H1 (cell line): ENCODE measurements at regions not wholly inside any gene's neighbourhood (a gene's known extent, or its start where the extent isn't known, plus 50 kb on each side); places are given as distances from the start of the nearest gene placed in this dataset.

Source experiments
- CTCF ChIA-PET: fragments of 300-600 bp; sonication (Branson Sonifier 250); formaldehyde crosslinking; loops from one replicate; lab custom pipeline; 2021; ENCODE audit not compliant: partially characterized antibody; lab: Charles Lee
- POLR2A ChIA-PET: fragments of 300-600 bp; sonication (Branson Sonifier 250); formaldehyde crosslinking; loops from one replicate; lab custom pipeline; 2021; ENCODE audit warnings: inconsistent platforms; ENCODE audit not compliant: partially characterized antibody; lab: Charles Lee
- DNase-seq, 2 experiments: peaks; one replicate each; pipeline versions ENCODE4 v3.0.0 to v3.0.0-alpha.2; 2010 to 2022; ENCODE audit warnings: low spot score in 2 of 2, low read depth in 1 of 2, mixed read lengths in 1 of 2
- FAIRE-seq: peaks from 2 replicates; lab custom pipeline; 2011; peaks lifted over from hg19 to GRCh38; lab: Jason Lieb, UNC
- H2AFZ ChIP-seq: 2 replicates; pipeline ENCODE4 v1.8.1; 2012; ENCODE audit warnings: low read length, inconsistent platforms
- H2AK5ac ChIP-seq: 2 replicates; pipeline ENCODE4 v1.6.1; 2013; ENCODE audit warnings: low read depth, low read length
- H2BK120ac ChIP-seq: replicated peaks from 2 replicates; pipeline ENCODE3; 2013; ENCODE audit warnings: low read depth, low read length, inconsistent platforms
- H2BK12ac ChIP-seq: 2 replicates; pipeline ENCODE4 v1.6.1; 2013; ENCODE audit warnings: low read depth, low read length
- H2BK15ac ChIP-seq: 2 replicates; pipeline ENCODE4 v1.6.1; 2013; ENCODE audit warnings: low read length
- H2BK20ac ChIP-seq: 2 replicates; pipeline ENCODE4 v1.6.1; 2013; ENCODE audit warnings: low read length
- H2BK5ac ChIP-seq: 2 replicates; pipeline ENCODE4 v1.6.1; 2013; ENCODE audit warnings: low read depth, low read length
- H3K14ac ChIP-seq: 2 replicates; pipeline ENCODE4 v1.6.1; 2013; ENCODE audit warnings: inconsistent platforms; ENCODE audit not compliant: insufficient read length
- H3K18ac ChIP-seq: 2 replicates; pipeline ENCODE4 v1.6.1; 2013; ENCODE audit warnings: low read length; ENCODE audit errors: extremely low read depth
- H3K23ac ChIP-seq: 2 replicates; pipeline ENCODE4 v1.6.1; 2013; ENCODE audit warnings: inconsistent platforms; ENCODE audit not compliant: insufficient read length
- H3K23me2 ChIP-seq: 2 replicates; pipeline ENCODE4 v1.6.1; 2013; ENCODE audit warnings: low read depth, low read length
- H3K27ac ChIP-seq: 2 replicates; pipeline ENCODE4 v1.6.1; 2011; ENCODE audit warnings: low read depth, low read length, inconsistent platforms
- H3K27me3 ChIP-seq, 4 experiments: replicated peaks in 1 of 4; 1 replicate in 1 of 4; 2 replicates in 3 of 4; pipeline versions ENCODE4 v1.6.1 to v1.8.1; 2011 to 2013; ENCODE audit warnings: low read length in 3 of 4, mild to moderate bottlenecking in 3 of 4, inconsistent platforms in 2 of 4, mixed read lengths in 2 of 4, moderate library complexity in 1 of 4; ENCODE audit not compliant: control insufficient read depth in 3 of 4, insufficient read depth in 3 of 4; ENCODE audit errors: extremely low read depth in 1 of 4
- H3K36me3 ChIP-seq, 4 experiments: 2 replicates each; pipeline versions ENCODE4 v1.6.1 to v1.8.1; 2011 to 2013; ENCODE audit warnings: mild to moderate bottlenecking in 4 of 4, low read length in 3 of 4, moderate library complexity in 2 of 4, control low read depth in 1 of 4, inconsistent platforms in 1 of 4; ENCODE audit not compliant: insufficient read depth in 4 of 4, control insufficient read depth in 2 of 4
- H3K4ac ChIP-seq: replicated peaks from 2 replicates; pipeline ENCODE3; 2013; ENCODE audit warnings: low read length, low read depth, mixed read lengths, inconsistent platforms; ENCODE audit not compliant: insufficient read length
- H3K4me1 ChIP-seq, 4 experiments: replicated peaks in 1 of 4; 1 replicate in 1 of 4; 2 replicates in 3 of 4; pipeline versions ENCODE4 v1.6.1 to v1.8.1; 2011 to 2013; ENCODE audit warnings: low read length in 3 of 4, inconsistent platforms in 2 of 4, mixed read lengths in 1 of 4; ENCODE audit not compliant: insufficient read depth in 4 of 4, control insufficient read depth in 3 of 4
- H3K4me2 ChIP-seq, 2 experiments: 2 replicates each; pipeline versions ENCODE4 v1.6.1 to v1.8.1; 2011 to 2013; ENCODE audit warnings: low read depth in 2 of 2, low read length in 2 of 2, control low read depth in 1 of 2, inconsistent platforms in 1 of 2, mild to moderate bottlenecking in 1 of 2; ENCODE audit not compliant: insufficient read depth in 1 of 2
- H3K4me3 ChIP-seq, 4 experiments: fragments of 200-600, 300-600 bp in 1 of 4; sonication (generic), shearing (Covaris generic), sonication (Bioruptor Twin) in 1 of 4; 2 replicates each; pipeline versions ENCODE4 v1.5.1 to v1.8.1; 2011 to 2016; ENCODE audit warnings: low read length in 4 of 4, low read depth in 3 of 4, control low read depth in 2 of 4, inconsistent platforms in 2 of 4, mild to moderate bottlenecking in 2 of 4, mixed read lengths in 1 of 4, moderate library complexity in 1 of 4; ENCODE audit not compliant: insufficient read depth in 2 of 4; ENCODE audit errors: extremely low read depth in 1 of 4
- H3K56ac ChIP-seq: replicated peaks from 2 replicates; pipeline ENCODE3; 2013; ENCODE audit warnings: low read depth, mild to moderate bottlenecking, mixed read lengths, low read length, inconsistent platforms; ENCODE audit not compliant: insufficient read length
- H3K79me1 ChIP-seq: 2 replicates; pipeline ENCODE4 v1.6.1; 2013; ENCODE audit warnings: low read depth, low read length, control low read depth
- H3K79me2 ChIP-seq, 2 experiments: 2 replicates each; pipeline versions ENCODE4 v1.6.1 to v1.8.1; 2012 to 2013; ENCODE audit warnings: low read length in 2 of 2, mild to moderate bottlenecking in 2 of 2, inconsistent platforms in 1 of 2; ENCODE audit not compliant: insufficient read depth in 2 of 2, control insufficient read depth in 1 of 2
- H3K9ac ChIP-seq, 4 experiments: replicated peaks in 1 of 4; 1 replicate in 1 of 4; 2 replicates in 3 of 4; pipeline versions ENCODE4 v1.6.1 to v1.8.1; 2011 to 2013; ENCODE audit warnings: low read depth in 3 of 4, low read length in 3 of 4, control low read depth in 2 of 4, mild to moderate bottlenecking in 2 of 4, moderate library complexity in 2 of 4, inconsistent platforms in 1 of 4; ENCODE audit errors: extremely low read depth in 1 of 4
- H3K9me3 ChIP-seq, 2 experiments: 2 replicates each; pipeline versions ENCODE4 v1.6.1 to v1.8.1; 2012 to 2013; ENCODE audit warnings: mild to moderate bottlenecking in 2 of 2, moderate library complexity in 2 of 2, control low read depth in 1 of 2, inconsistent platforms in 1 of 2, low read depth in 1 of 2, low read length in 1 of 2, mixed read lengths in 1 of 2; ENCODE audit not compliant: insufficient read depth in 2 of 2
- H4K20me1 ChIP-seq, 2 experiments: replicated peaks in 1 of 2; 2 replicates each; pipeline versions ENCODE3 to v1.8.1; 2011 to 2013; ENCODE audit warnings: inconsistent platforms in 2 of 2, low read length in 2 of 2, mild to moderate bottlenecking in 1 of 2; ENCODE audit not compliant: insufficient read depth in 2 of 2, control insufficient read depth in 1 of 2
- H4K5ac ChIP-seq: 2 replicates; pipeline ENCODE4 v1.6.1; 2013; ENCODE audit warnings: low read length, low read depth, mixed read lengths, inconsistent platforms; ENCODE audit not compliant: insufficient read length
- H4K8ac ChIP-seq: 2 replicates; pipeline ENCODE4 v1.8.0; 2013; ENCODE audit warnings: mild to moderate bottlenecking, moderate library complexity, low read length, inconsistent platforms; ENCODE audit not compliant: insufficient read depth; ENCODE audit errors: extremely low read depth
- H4K91ac ChIP-seq: replicated peaks from 2 replicates; pipeline ENCODE3; 2013; ENCODE audit warnings: low read length, mixed read lengths, inconsistent platforms; ENCODE audit not compliant: insufficient read length
- CTBP2 ChIP-seq: IDR thresholded peaks from 2 replicates; pipeline ENCODE4 v1.7.0; 2011; ENCODE audit warnings: borderline replicate concordance, mild to moderate bottlenecking, moderate library complexity, mixed read lengths, low read length; ENCODE audit not compliant: insufficient read depth, insufficient read length
- WGBS, 2 experiments: shearing (Covaris generic) in 1 of 2; methylation state at CpG; one replicate each; pipeline versions ENCODE4 v1.1.6 to v1.1.7; 2013 to 2015; ENCODE audit warnings: low lambda C conversion rate in 2 of 2, mixed read lengths in 2 of 2, inconsistent platforms in 1 of 2, low coverage in 1 of 2, missing lambda C conversion rate in 1 of 2; ENCODE audit not compliant: insufficient replicate concordance in 2 of 2, insufficient coverage in 1 of 2, insufficient read length in 1 of 2; ENCODE audit errors: extremely low coverage in 1 of 2, missing lambda C conversion rate in 1 of 2; 5-methylcytosine and 5-hydroxymethylcytosine counted together

DNA sequence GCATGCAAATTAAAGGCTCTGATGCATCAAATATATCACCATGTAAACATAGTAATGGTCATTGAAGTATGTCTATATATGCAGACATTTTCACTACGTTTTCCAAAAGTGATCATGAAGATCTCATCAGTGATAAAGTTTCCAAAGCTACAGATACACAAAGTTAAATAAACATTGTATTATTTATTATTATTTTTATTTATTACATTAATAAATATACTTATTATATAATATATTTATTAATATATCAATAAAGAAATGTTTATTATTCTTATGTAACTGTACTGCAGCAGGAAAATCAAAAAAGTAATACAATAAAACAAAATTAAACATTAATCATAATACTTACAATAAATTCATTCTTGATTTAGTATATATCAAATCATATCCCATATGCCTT, 791.2 kb downstream of the GBE1 start:
- H3K4me3 ChIP-seq = no peak overlapping the region
- no peak overlapping the region for H4K5ac ChIP-seq
- FAIRE-seq = no peak
- no peak for TF ChIP-seq CTBP2
- no peaks in the 10 kb centered on the region for H3K4me1 ChIP-seq
- H2AK5ac ChIP-seq = no peak overlapping the region
- H2BK12ac ChIP-seq = no peak overlapping the region
- H3K36me3 ChIP-seq = no peaks in the 10 kb centered on the region
- H4K91ac ChIP-seq = no peak overlapping the region
- DNase-seq = no peak
- no peaks in the 10 kb centered on the region for H4K20me1 ChIP-seq
- H2BK5ac ChIP-seq = no peak overlapping the region
- no peak overlapping the region for H3K14ac ChIP-seq
- H3K27ac ChIP-seq = no peak overlapping the region
- H3K27me3 ChIP-seq = no peaks in the 10 kb centered on the region
- no peak overlapping the region for H3K23ac ChIP-seq
- no peak overlapping the region for H3K56ac ChIP-seq
- H3K9me3 ChIP-seq = 0 out of 4 replicates have a peak, but pooled peaks cover 0 to 4% of the 10 kb centered on the region in 2 experiments
- ChIA-PET CTCF (no interaction called here), POLR2A (no interaction called here)
- H3K79me1 ChIP-seq = no peaks in the 10 kb centered on the region
- H3K23me2 ChIP-seq = no peaks in the 10 kb centered on the region
- no peak overlapping the region for H2BK20ac ChIP-seq
- H3K9ac ChIP-seq = no peak overlapping the region
- H3K4me2 ChIP-seq = no peak overlapping the region
- 89% methylated on average over 1 of the region's 1 CpG; no CpG with 5 or more reads in 1 of the 2 experiments for WGBS, 2 experiments
- no peak overlapping the region for H3K18ac ChIP-seq
- H4K8ac ChIP-seq = no peak overlapping the region
- H2BK120ac ChIP-seq = no peak overlapping the region
- H2AFZ ChIP-seq = no peak overlapping the region
- no peak overlapping the region for H3K4ac ChIP-seq
- no peaks in the 10 kb centered on the region for H3K79me2 ChIP-seq
- no peak overlapping the region for H2BK15ac ChIP-seq
